Stimulated activated naive CD8-positive, alpha-beta T cell treated with anti-CD3 and anti-CD28 coated beads, Interleukin-15, Interleukin-2, amounts not matched to agents 100 ng/mL and 50 ng/mL, for 24 hours (primary cell): ENCODE measurements at regions not wholly inside any gene's neighbourhood (a gene's known extent, or its start where the extent isn't known, plus 50 kb on each side); places are given as distances from the start of the nearest gene placed in this dataset.
"Not testable (repeated sequence)": the region's sequence is repeated elsewhere in the genome, so short reads cannot be mapped to it uniquely, and the experiment has no call there.

Experiments used
- H3K27ac Mint-ChIP-seq: one replicate; pipeline ENCODE4 v1.8.0; 2021; ENCODE audit warnings: mild to moderate bottlenecking, mixed read lengths
- H3K27me3 Mint-ChIP-seq: one replicate; pipeline ENCODE4 v1.8.0; 2021; ENCODE audit warnings: mixed read lengths
- H3K36me3 Mint-ChIP-seq: one replicate; pipeline ENCODE4 v1.8.0; 2021; ENCODE audit warnings: low read depth, mixed read lengths
- H3K4me1 Mint-ChIP-seq: one replicate; pipeline ENCODE4 v1.8.0; 2021; ENCODE audit warnings: low read depth, mixed read lengths
- H3K4me3 Mint-ChIP-seq: one replicate; pipeline ENCODE4 v1.8.0; 2021; ENCODE audit warnings: mild to moderate bottlenecking, mixed read lengths
- H3K9me3 Mint-ChIP-seq: one replicate; pipeline ENCODE4 v1.8.0; 2021; ENCODE audit warnings: mixed read lengths

GRCh38 chr1:30005972-30006619 is 717.3 kb downstream of the MATN1 start:
- H3K27ac Mint-ChIP-seq, result no peak overlapping the region
- peaks cover 5% of the 10 kb centered on the region for H3K27me3 Mint-ChIP-seq
- H3K4me1 Mint-ChIP-seq, result no peaks in the 10 kb centered on the region
- no peaks in the 10 kb centered on the region for H3K36me3 Mint-ChIP-seq
- H3K4me3 Mint-ChIP-seq, result no peak overlapping the region
- H3K9me3 Mint-ChIP-seq, result no peaks in the 10 kb centered on the region

DNA sequence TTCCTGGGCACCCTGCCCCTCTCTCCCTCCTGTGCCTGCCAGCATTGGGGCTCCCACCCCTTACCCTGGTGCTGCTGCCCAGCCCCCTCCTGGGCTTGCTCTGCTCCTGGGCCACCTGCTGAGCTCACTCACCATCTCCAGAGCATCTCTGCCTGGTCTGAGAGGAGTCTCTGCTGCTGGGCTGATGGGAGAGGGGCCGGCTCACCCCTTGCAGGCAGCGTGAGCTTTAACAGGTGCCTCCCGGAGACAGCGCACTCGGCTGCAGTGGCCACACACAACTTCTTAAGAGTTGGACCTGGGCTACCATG is 721.7 kb downstream of the MATN1 start:
- H3K27ac Mint-ChIP-seq, result no peak overlapping the region

DNA sequence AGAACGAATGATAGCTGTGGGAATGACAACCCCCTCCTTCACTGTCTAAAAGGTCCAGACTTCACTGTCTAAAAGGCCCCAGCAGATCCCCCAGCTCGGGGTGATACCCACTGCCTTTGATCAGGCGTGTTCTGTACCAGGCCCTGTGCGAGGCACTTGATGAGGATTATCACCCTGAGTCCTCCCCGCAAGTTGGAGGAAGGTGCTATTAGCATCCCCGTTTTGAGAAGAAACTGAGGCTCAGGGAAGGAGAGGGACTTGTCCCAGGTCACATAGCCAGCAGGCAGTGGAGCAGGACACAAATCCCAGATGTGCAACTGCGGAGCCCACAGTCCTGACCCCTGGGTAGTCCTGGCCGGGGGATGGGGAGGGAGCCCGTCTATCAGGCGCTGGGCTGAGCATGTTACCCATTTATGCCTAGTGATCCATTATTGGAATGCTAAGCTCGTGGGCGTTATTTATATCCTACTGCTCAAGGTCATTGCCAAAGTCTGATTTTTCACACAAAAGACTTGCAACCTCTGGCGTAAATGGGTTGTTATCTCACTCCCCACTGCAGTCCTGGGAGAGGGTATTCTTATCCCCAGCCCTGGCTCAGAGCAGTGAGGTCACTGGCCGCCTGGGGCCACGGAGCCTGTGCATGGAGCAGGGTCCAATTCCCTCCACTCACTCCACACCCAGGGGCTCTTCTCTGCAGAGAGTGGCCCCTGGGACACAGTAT is 722.2 kb downstream of the MATN1 start:
- Mint-ChIP-seq H3K4me1 (no peaks in the 10 kb centered on the region), H3K36me3 (no peaks in the 10 kb centered on the region), H3K27me3 (no peaks in the 10 kb centered on the region), H3K4me3 (no peak overlapping the region), H3K27ac (no peak overlapping the region), H3K9me3 (peaks cover 2% of the 10 kb centered on the region)

More for the DNA sequence above, 721.7 kb downstream of the MATN1 start:
- Mint-ChIP-seq H3K36me3 (no peaks in the 10 kb centered on the region), H3K4me3 (no peak overlapping the region), H3K27me3 (no peaks in the 10 kb centered on the region), H3K9me3 (no peaks in the 10 kb centered on the region), H3K4me1 (no peaks in the 10 kb centered on the region)

DNA sequence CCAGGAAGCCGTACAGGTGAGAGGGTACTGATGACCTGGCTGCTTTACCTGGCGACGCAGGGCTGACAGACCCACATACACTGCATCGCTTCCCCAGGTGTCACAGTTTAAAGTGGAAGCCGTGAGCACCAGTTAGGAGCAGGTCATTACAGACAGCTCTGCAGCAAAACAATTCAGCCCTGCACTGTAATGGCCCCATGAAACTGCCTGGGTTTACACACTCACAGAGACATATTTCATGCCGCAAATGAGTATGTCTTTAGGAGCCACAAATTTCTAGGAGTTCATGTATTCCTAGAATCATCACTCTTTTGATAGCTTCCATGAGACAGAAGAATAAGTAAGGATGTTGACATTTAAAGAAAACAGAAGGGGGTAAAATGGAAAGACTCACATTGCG is 723.1 kb downstream of the MATN1 start:
- no peaks in the 10 kb centered on the region for H3K4me1 Mint-ChIP-seq
- H3K9me3 Mint-ChIP-seq, result peaks cover 6% of the 10 kb centered on the region
- no peaks in the 10 kb centered on the region for H3K27me3 Mint-ChIP-seq
- no peak overlapping the region for H3K4me3 Mint-ChIP-seq
- no peak overlapping the region for H3K27ac Mint-ChIP-seq
- no peaks in the 10 kb centered on the region for H3K36me3 Mint-ChIP-seq

DNA sequence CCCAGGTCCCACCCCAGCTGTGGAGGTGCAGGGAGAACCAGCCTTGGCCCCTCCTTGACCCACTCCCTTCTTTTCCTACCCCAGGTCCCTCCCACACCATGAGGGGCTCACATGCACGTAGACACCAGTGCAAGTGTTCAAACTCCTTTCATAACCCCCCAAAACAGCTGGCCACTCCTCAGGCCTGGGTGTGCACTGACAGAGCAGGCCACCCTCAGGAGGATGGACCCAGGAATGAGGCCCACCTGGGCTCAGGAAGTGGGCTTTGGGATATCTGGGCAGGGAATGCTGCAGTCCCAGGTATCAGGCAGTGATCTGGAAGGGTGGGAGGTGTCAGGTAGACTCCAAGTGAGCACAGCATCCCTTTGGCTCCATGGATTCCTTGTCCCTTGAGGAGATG is 723.8 kb downstream of the MATN1 start:
- H3K27me3 Mint-ChIP-seq, result no peaks in the 10 kb centered on the region
- H3K36me3 Mint-ChIP-seq, result no peaks in the 10 kb centered on the region
- H3K4me3 Mint-ChIP-seq, result no peak overlapping the region
- H3K9me3 Mint-ChIP-seq, result peaks cover 6% of the 10 kb centered on the region
- H3K4me1 Mint-ChIP-seq, result no peaks in the 10 kb centered on the region
- no peak overlapping the region for H3K27ac Mint-ChIP-seq

- Mint-ChIP-seq H3K4me1 (no peaks in the 10 kb centered on the region), H3K27me3 (no peaks in the 10 kb centered on the region), H3K36me3 (no peaks in the 10 kb centered on the region), H3K4me3 (no peak overlapping the region), H3K9me3 (peaks cover 9% of the 10 kb centered on the region), H3K27ac (no peak overlapping the region)
These were observed 724.7 kb downstream of the MATN1 start for GRCh38 chr1:29998686-29999085.

DNA sequence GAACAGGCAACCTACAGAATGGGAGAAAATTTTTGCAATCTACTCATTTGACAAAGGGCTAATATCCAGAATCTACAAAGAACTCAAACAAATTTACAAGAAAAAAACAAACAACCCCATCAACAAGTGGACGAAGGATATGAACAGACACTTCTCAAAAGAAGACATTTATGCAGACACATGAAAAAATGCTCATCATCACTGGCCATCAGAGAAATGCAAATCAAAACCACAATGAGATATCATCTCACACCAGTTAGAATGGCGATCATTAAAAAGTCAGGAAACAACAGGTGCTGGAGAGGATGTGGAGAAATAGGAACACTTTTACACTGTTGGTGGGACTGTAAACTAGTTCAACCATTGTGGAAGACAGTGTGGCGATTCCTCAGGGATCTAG is 725.6 kb downstream of the MATN1 start:
- H3K27me3 Mint-ChIP-seq, H3K27ac Mint-ChIP-seq, H3K4me1 Mint-ChIP-seq, H3K4me3 Mint-ChIP-seq, H3K36me3 Mint-ChIP-seq: not testable (repeated sequence)
- peaks cover 15% of the 10 kb centered on the region for H3K9me3 Mint-ChIP-seq

- Mint-ChIP-seq H3K36me3 (no peaks in the 10 kb centered on the region), H3K9me3 (peaks cover 22% of the 10 kb centered on the region), H3K4me1 (no peaks in the 10 kb centered on the region), H3K27ac (no peak overlapping the region), H3K4me3 (no peak overlapping the region), H3K27me3 (peaks cover 11% of the 10 kb centered on the region)
These were observed 729.4 kb downstream of the MATN1 start for GRCh38 chr1:29993950-29994349.

GRCh38 chr1:29991815-29992214 is 731.6 kb downstream of the MATN1 start:
- Mint-ChIP-seq H3K9me3 (peaks cover 22% of the 10 kb centered on the region), H3K27ac (no peak overlapping the region), H3K36me3 (no peaks in the 10 kb centered on the region), H3K4me1 (no peaks in the 10 kb centered on the region), H3K27me3 (peaks cover 11% of the 10 kb centered on the region), H3K4me3 (no peak overlapping the region)

GRCh38 chr1:29991025-29991424 is 732.4 kb downstream of the MATN1 start:
- H3K9me3 Mint-ChIP-seq, result peaks cover 19% of the 10 kb centered on the region
- H3K27ac Mint-ChIP-seq, result no peak overlapping the region
- H3K4me3 Mint-ChIP-seq, result no peak overlapping the region
- no peaks in the 10 kb centered on the region for H3K36me3 Mint-ChIP-seq
- H3K27me3 Mint-ChIP-seq, result peaks cover 11% of the 10 kb centered on the region
- H3K4me1 Mint-ChIP-seq, result no peaks in the 10 kb centered on the region

DNA sequence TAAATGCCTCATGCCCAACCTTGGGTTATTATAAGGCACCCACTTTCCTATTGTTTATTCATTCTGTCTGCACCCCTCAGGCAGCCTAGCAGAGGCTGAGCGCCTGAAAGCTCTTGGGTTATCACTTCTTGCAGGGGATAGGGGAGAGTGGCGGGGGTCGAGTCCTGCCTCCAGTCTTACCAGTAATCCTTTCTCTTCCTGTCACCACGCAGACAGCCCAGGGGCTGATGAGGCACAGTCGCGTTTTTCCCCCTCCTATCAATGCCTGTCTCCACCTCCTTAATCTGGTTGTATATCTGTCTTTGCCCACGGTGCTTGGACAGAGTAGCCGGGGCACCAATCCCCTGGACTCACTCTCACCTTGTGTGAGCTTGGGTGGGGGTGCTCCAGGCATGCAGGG is 733.1 kb downstream of the MATN1 start:
- peaks cover 11% of the 10 kb centered on the region for H3K27me3 Mint-ChIP-seq
- H3K4me3 Mint-ChIP-seq, result no peak overlapping the region
- H3K4me1 Mint-ChIP-seq, result no peaks in the 10 kb centered on the region
- peaks cover 16% of the 10 kb centered on the region for H3K9me3 Mint-ChIP-seq
- no peaks in the 10 kb centered on the region for H3K36me3 Mint-ChIP-seq
- H3K27ac Mint-ChIP-seq, result no peak overlapping the region

- H3K36me3 Mint-ChIP-seq, result no peaks in the 10 kb centered on the region
- no peaks in the 10 kb centered on the region for H3K4me1 Mint-ChIP-seq
- no peak overlapping the region for H3K27ac Mint-ChIP-seq
- peaks cover 14% of the 10 kb centered on the region for H3K27me3 Mint-ChIP-seq
- H3K9me3 Mint-ChIP-seq, result peaks cover 3% of the 10 kb centered on the region
- no peak overlapping the region for H3K4me3 Mint-ChIP-seq
These were observed 736.4 kb downstream of the MATN1 start for GRCh38 chr1:29986986-29987385.

GRCh38 chr1:29985606-29985945 is 737.8 kb downstream of the MATN1 start:
- H3K27me3 Mint-ChIP-seq, result peaks cover 21% of the 10 kb centered on the region
- H3K4me1 Mint-ChIP-seq, result no peaks in the 10 kb centered on the region
- H3K27ac Mint-ChIP-seq, result no peak overlapping the region
- peaks cover 6% of the 10 kb centered on the region for H3K9me3 Mint-ChIP-seq
- H3K36me3 Mint-ChIP-seq, result no peaks in the 10 kb centered on the region
- no peak overlapping the region for H3K4me3 Mint-ChIP-seq

DNA sequence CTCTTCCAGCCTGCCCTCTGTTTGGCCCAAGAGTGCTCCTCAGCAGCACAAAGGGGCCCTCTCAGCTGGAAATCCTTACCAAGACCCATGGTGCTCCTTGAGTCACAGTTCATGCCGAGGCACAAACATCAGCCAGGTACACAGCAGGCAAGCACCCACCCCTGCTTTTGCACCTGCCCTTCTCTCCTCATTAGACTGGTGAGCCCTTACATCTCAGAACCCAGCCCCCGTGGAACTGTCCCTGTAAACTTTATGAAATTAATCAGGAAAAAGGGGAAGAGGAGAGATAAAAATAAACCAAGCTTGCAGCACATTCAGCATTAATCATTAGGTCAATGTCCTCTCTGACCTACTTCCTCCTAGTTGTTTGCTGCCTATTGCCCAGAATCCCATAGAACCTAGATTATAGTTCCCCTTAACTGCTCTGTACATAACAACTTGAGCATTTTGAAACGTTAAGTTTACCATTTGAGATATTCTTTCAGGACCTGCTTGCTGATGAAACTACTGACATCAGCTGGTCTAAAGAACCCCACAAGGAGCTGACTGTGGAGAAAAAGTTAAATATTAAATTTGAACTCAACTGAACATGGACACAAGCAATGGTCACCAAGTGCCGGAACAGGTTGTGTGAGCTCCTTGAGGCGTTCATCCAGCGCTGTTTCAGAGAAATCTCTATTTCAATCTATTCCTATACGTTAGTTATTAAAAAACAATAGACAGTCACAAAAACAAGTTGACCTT is 738.4 kb downstream of the MATN1 start:
- Mint-ChIP-seq H3K9me3 (peaks cover 10% of the 10 kb centered on the region), H3K4me3 (no peak overlapping the region), H3K27ac (no peak overlapping the region), H3K4me1 (no peaks in the 10 kb centered on the region), H3K36me3 (no peaks in the 10 kb centered on the region), H3K27me3 (peaks cover 21% of the 10 kb centered on the region)

- H3K36me3 Mint-ChIP-seq, result no peaks in the 10 kb centered on the region
- H3K27me3 Mint-ChIP-seq, result peaks cover 18% of the 10 kb centered on the region
- H3K4me3 Mint-ChIP-seq, result no peak overlapping the region
- no peak overlapping the region for H3K27ac Mint-ChIP-seq
- no peaks in the 10 kb centered on the region for H3K4me1 Mint-ChIP-seq
- peaks cover 10% of the 10 kb centered on the region for H3K9me3 Mint-ChIP-seq
These were observed 739.1 kb downstream of the MATN1 start for GRCh38 chr1:29984166-29984861.
